ENCODE measurements at regions not wholly inside any gene's neighbourhood (a gene's known extent, or its start where the extent isn't known, plus 50 kb on each side); places are given as distances from the start of the nearest gene placed in this dataset.

DNA sequence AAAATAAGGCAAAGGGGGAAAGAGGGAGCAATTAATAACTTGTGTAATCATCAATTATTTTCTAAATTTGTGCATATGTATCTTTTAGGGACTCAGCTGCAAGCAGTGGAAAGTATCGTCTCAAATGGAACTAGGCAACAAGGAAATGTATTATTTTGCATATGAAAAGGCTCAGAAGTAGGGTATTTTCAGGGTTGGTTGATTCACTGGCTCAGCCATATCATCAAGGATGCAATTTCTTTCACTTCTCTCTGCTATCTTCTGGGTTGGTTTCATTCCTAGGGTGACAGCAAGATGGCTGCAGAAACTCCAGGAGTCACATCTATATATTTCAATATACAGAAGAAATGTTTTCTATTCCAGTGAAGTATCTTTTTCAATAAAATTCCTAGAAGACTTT lies 509.8 kb downstream of the DMAC1 start:
- TF ChIP-seq, protein P1, sequence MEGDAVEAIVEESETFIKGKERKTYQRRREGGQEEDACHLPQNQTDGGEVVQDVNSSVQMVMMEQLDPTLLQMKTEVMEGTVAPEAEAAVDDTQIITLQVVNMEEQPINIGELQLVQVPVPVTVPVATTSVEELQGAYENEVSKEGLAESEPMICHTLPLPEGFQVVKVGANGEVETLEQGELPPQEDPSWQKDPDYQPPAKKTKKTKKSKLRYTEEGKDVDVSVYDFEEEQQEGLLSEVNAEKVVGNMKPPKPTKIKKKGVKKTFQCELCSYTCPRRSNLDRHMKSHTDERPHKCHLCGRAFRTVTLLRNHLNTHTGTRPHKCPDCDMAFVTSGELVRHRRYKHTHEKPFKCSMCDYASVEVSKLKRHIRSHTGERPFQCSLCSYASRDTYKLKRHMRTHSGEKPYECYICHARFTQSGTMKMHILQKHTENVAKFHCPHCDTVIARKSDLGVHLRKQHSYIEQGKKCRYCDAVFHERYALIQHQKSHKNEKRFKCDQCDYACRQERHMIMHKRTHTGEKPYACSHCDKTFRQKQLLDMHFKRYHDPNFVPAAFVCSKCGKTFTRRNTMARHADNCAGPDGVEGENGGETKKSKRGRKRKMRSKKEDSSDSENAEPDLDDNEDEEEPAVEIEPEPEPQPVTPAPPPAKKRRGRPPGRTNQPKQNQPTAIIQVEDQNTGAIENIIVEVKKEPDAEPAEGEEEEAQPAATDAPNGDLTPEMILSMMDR (IDR thresholded peaks at IDR 0.05; ENCODE audit: low read depth, low read length, missing control alignments) = no peak
- no peak overlapping the region for H3K4me3 ChIP-seq (ENCODE audit: low read depth, low read length)
- DNase-seq (ENCODE audit: low read depth) = no peak

- DNase-seq (ENCODE audit: low read depth) = no peak
- TF ChIP-seq, protein P1 (IDR thresholded peaks at IDR 0.05; ENCODE audit: low read depth, low read length, missing control alignments) = no peak
Measured at GRCh38 chr9:7287986-7288385, 511.6 kb downstream of the DMAC1 start.

DNA sequence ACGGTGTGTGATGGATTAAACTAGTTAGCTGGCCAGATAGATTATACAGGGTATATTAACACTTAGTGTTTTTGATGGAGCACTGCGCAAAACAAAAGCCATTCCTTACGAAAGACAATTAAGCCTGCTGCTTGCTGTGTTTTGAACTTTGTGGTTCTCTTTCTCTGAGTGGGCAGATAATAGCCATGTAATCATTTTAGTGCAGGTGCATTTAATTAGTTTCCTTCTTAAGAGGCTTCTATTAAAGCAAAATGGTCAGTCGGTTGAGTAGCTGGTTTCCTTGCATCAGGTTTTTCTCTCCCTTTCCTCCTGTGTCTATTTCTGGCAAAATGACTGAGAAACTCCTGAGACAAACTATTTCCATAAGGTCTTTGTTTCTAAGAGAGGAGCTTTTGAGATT lies 512.5 kb downstream of the DMAC1 start:
- no peak for DNase-seq (ENCODE audit: low read depth)
- H3K4me3 ChIP-seq (ENCODE audit: low read depth, low read length) = no peak overlapping the region
- TF ChIP-seq, protein P1 (IDR thresholded peaks at IDR 0.05; ENCODE audit: low read depth, low read length, missing control alignments) = no peak

More at GRCh38 chr9:7287986-7288385, 511.6 kb downstream of the DMAC1 start:
- no peak overlapping the region for H3K4me3 ChIP-seq (ENCODE audit: low read depth, low read length)

- H3K4me3 ChIP-seq (ENCODE audit: low read depth, low read length) = no peak overlapping the region
- DNase-seq (ENCODE audit: low read depth) = no peak
- TF ChIP-seq, protein P1 (IDR thresholded peaks at IDR 0.05; ENCODE audit: low read depth, low read length, missing control alignments) = no peak
Measured at GRCh38 chr9:7286101-7286500, 513.5 kb downstream of the DMAC1 start.

- DNase-seq (ENCODE audit: low read depth) = no peak
- H3K4me3 ChIP-seq (ENCODE audit: low read depth, low read length) = no peak overlapping the region
- TF ChIP-seq, protein P1 (IDR thresholded peaks at IDR 0.05; ENCODE audit: low read depth, low read length, missing control alignments) = no peak
Measured at GRCh38 chr9:7285199-7285598, 514.4 kb downstream of the DMAC1 start.

DNA sequence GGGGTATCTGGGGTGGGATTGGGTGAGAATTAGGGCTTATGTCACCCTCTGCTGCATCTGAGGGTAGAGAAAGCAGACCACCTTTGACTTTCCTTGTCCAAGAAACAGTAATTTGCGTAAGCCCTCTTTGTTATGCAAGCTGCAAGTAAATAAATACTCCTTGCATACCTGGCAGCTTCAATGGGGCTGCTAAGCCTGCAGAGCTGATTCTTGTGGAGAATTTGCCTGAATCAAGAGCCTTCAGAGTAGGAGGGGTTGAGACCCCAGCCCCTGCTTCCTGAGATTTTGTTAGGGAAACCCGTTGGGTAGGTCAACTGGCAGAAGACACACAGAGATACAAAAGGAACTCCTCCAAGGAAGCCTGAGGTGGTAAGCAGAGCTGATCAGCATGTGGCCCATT lies 515.1 kb downstream of the DMAC1 start:
- no peak overlapping the region for H3K4me3 ChIP-seq (ENCODE audit: low read depth, low read length)
- no peak for DNase-seq (ENCODE audit: low read depth)

DNA sequence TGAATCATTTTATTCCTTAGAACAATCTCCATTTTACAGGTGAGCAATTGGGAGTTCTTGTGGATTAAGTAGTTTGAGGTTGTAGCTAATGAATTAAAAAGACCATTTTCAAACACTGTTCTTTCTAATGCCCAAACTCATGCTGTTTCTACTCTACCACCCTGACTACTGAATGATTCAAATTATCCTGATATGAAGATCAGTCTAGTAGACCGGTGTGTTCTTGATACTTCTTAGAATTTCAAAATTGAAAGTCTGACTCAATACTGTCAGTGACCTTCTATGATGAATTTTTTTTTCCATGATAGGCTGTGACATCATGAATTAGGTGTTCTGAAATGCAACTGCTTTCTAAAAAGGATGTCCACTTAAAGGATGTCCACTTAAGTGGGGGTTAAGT lies 515.5 kb downstream of the DMAC1 start:
- H3K4me3 ChIP-seq (ENCODE audit: low read depth, low read length) = no peak overlapping the region
- TF ChIP-seq, protein P1 (IDR thresholded peaks at IDR 0.05; ENCODE audit: low read depth, low read length, missing control alignments) = no peak

More for the DNA sequence above, 515.1 kb downstream of the DMAC1 start:
- TF ChIP-seq, protein P1 (IDR thresholded peaks at IDR 0.05; ENCODE audit: low read depth, low read length, missing control alignments) = no peak

More for the DNA sequence above, 515.5 kb downstream of the DMAC1 start:
- DNase-seq (ENCODE audit: low read depth) = no peak

All from GM12864 (cell line).